Small intestine (tissue), 7 donors: ENCODE measurements at regions not wholly inside any gene's neighbourhood (a gene's known extent, or its start where the extent isn't known, plus 50 kb on each side); places are given as distances from the start of the nearest gene placed in this dataset.

Experiments used
- DNase-seq, 2 donors: peaks; one replicate each; pipeline versions ENCODE4 v3.0.0 to v3.0.0-alpha.2; 2013
- FAIRE-seq: peaks from 2 replicates; lab custom pipeline; 2012; peaks lifted over from hg19 to GRCh38; lab: Jason Lieb, UNC
- H3K27ac ChIP-seq, 3 donors: one replicate each; pipeline ENCODE4 v1.5.1; 2013; ENCODE audit warnings: low read length in 2 of 3, mild to moderate bottlenecking in 2 of 3, control low read depth in 1 of 3, inconsistent platforms in 1 of 3, low read depth in 1 of 3, moderate library complexity in 1 of 3
- H3K27me3 ChIP-seq, 3 donors: one replicate each; pipeline ENCODE4 v1.6.1; 2013; ENCODE audit warnings: low read length in 3 of 3, inconsistent platforms in 1 of 3; ENCODE audit not compliant: control insufficient read depth in 3 of 3, insufficient read depth in 3 of 3
- H3K36me3 ChIP-seq, 3 donors: one replicate each; pipeline ENCODE4 v1.6.1; 2013; ENCODE audit warnings: low read length in 3 of 3, inconsistent platforms in 1 of 3, low read depth in 1 of 3, mild to moderate bottlenecking in 1 of 3, moderate library complexity in 1 of 3; ENCODE audit not compliant: control insufficient read depth in 3 of 3, insufficient read depth in 2 of 3
- H3K4me1 ChIP-seq, 3 donors: one replicate each; pipeline ENCODE4 v1.6.1; 2013; ENCODE audit warnings: low read length in 2 of 3, inconsistent platforms in 1 of 3, low read depth in 1 of 3, mild to moderate bottlenecking in 1 of 3, moderate library complexity in 1 of 3; ENCODE audit not compliant: control insufficient read depth in 3 of 3, insufficient read depth in 2 of 3
- H3K4me3 ChIP-seq, 3 donors: one replicate each; pipeline ENCODE4 v1.5.1; 2013; ENCODE audit warnings: low read length in 3 of 3, control low read depth in 1 of 3, inconsistent platforms in 1 of 3, low read depth in 1 of 3, mild to moderate bottlenecking in 1 of 3, moderate library complexity in 1 of 3
- H3K9me3 ChIP-seq, 2 donors: one replicate each; pipeline ENCODE4 v1.6.1; 2013; ENCODE audit warnings: low read depth in 1 of 2, low read length in 1 of 2; ENCODE audit not compliant: control insufficient read depth in 2 of 2, insufficient read depth in 1 of 2
- WGBS, 3 donors: extraction: QIAGEN DNeasy Blood & Tissue Kit; methylation state at CpG; one replicate each; pipeline ENCODE4 v1.1.7; 2013; 5-methylcytosine and 5-hydroxymethylcytosine counted together
- donor health status: healthy with polysubstance abuse.
- donor health status: control.
- donor health status: control.
- donor health status: Bipolar disorder and iron deficiency.
- donor health status: healthy.

GRCh38 chr2:128644718-128645256 lies 326.1 kb upstream of the HS6ST1 start:
- Histone ChIP-seq H3K27me3 (peaks cover 0 to 4% (median 0%) of the 10 kb centered on the region in 3 donors), H3K4me3 (no peak overlapping the region), H3K4me1 (no peaks in the 10 kb centered on the region), H3K36me3 (no peaks in the 10 kb centered on the region), H3K9me3 (no peaks in the 10 kb centered on the region), H3K27ac (no peak overlapping the region)
- 12 to 45% (median 23%) methylated on average over 2 of the region's 2 CpGs for WGBS, 3 donors
- no peak for DNase-seq
- no peak for FAIRE-seq

- DNase-seq (no peak), FAIRE-seq (no peak)
- Histone ChIP-seq H3K36me3 (no peaks in the 10 kb centered on the region), H3K27ac (no peak overlapping the region), H3K27me3 (peaks cover 0 to 4% (median 0%) of the 10 kb centered on the region in 3 donors), H3K4me3 (no peak overlapping the region), H3K4me1 (no peaks in the 10 kb centered on the region), H3K9me3 (no peaks in the 10 kb centered on the region)
- WGBS, 3 donors: 83 to 89% (median 85%) methylated on average over 6 of the region's 6 CpGs
Observed at GRCh38 chr2:128645631-128646030, 327.0 kb upstream of the HS6ST1 start.

- Histone ChIP-seq H3K27ac (no peak overlapping the region), H3K9me3 (no peaks in the 10 kb centered on the region), H3K4me3 (no peak overlapping the region), H3K4me1 (no peaks in the 10 kb centered on the region), H3K36me3 (no peaks in the 10 kb centered on the region), H3K27me3 (peaks cover 0 to 4% (median 0%) of the 10 kb centered on the region in 3 donors)
- WGBS, 3 donors: 91 to 92% (median 91%) methylated on average over 11 of the region's 11 CpGs
- no peak for DNase-seq
- FAIRE-seq: no peak
Observed at GRCh38 chr2:128646091-128646490, 327.4 kb upstream of the HS6ST1 start.

- H3K4me1 ChIP-seq: no peaks in the 10 kb centered on the region
- H3K27me3 ChIP-seq: peaks cover 0 to 4% (median 0%) of the 10 kb centered on the region in 3 donors
- no peak overlapping the region for H3K27ac ChIP-seq
- 42 to 73% (median 44%) methylated on average over 3 of the region's 3 CpGs for WGBS, 3 donors
- H3K36me3 ChIP-seq: no peaks in the 10 kb centered on the region
- no peak overlapping the region for H3K4me3 ChIP-seq
- DNase-seq: no peak
- no peak for FAIRE-seq
- H3K9me3 ChIP-seq: no peaks in the 10 kb centered on the region
Observed at GRCh38 chr2:128646691-128647090, 328.0 kb upstream of the HS6ST1 start.

- no peaks in the 10 kb centered on the region for H3K36me3 ChIP-seq
- DNase-seq (no peak), FAIRE-seq (no peak)
- H3K27ac ChIP-seq: no peak overlapping the region
- H3K4me3 ChIP-seq: no peak overlapping the region
- H3K27me3 ChIP-seq: no peaks in the 10 kb centered on the region
- WGBS, 3 donors: 29 to 46% (median 41%) methylated on average over 2 of the region's 2 CpGs
- H3K4me1 ChIP-seq: no peaks in the 10 kb centered on the region
- no peaks in the 10 kb centered on the region for H3K9me3 ChIP-seq
Observed at GRCh38 chr2:128651000-128651399, 332.3 kb upstream of the HS6ST1 start.

- no peak for DNase-seq
- no peak for FAIRE-seq
- Histone ChIP-seq H3K9me3 (peaks cover 0 to 4% of the 10 kb centered on the region in 2 donors), H3K4me1 (no peaks in the 10 kb centered on the region), H3K27me3 (peaks cover 0 to 4% (median 0%) of the 10 kb centered on the region in 3 donors), H3K27ac (no peak overlapping the region), H3K36me3 (no peaks in the 10 kb centered on the region), H3K4me3 (no peak overlapping the region)
- 55 to 63% (median 62%) methylated on average over 5 of the region's 5 CpGs for WGBS, 3 donors
Observed at GRCh38 chr2:128654408-128654807, 335.7 kb upstream of the HS6ST1 start.

- no peak for DNase-seq
- Histone ChIP-seq H3K27me3 (peaks cover 0 to 4% (median 0%) of the 10 kb centered on the region in 3 donors), H3K27ac (no peak overlapping the region), H3K36me3 (no peaks in the 10 kb centered on the region), H3K4me1 (no peaks in the 10 kb centered on the region), H3K4me3 (no peak overlapping the region), H3K9me3 (peaks cover 0 to 7% of the 10 kb centered on the region in 2 donors)
- 76 to 82% (median 80%) methylated on average over 6 of the region's 6 CpGs for WGBS, 3 donors
- FAIRE-seq: no peak
Observed at GRCh38 chr2:128660836-128661235, 342.2 kb upstream of the HS6ST1 start.

- H3K9me3 ChIP-seq: peaks cover 0 to 7% of the 10 kb centered on the region in 2 donors
- DNase-seq (no peak), FAIRE-seq (no peak)
- no peaks in the 10 kb centered on the region for H3K36me3 ChIP-seq
- H3K27ac ChIP-seq: no peak overlapping the region
- no peaks in the 10 kb centered on the region for H3K4me1 ChIP-seq
- WGBS, 3 donors: 73 to 81% (median 73%) methylated on average over 5 of the region's 5 CpGs
- no peak overlapping the region for H3K4me3 ChIP-seq
- peaks cover 0 to 4% (median 0%) of the 10 kb centered on the region in 3 donors for H3K27me3 ChIP-seq
Observed at GRCh38 chr2:128661311-128661710, 342.6 kb upstream of the HS6ST1 start.

GRCh38 chr2:128662051-128662471 lies 343.4 kb upstream of the HS6ST1 start:
- no peak for DNase-seq
- FAIRE-seq: no peak
- H3K4me1 ChIP-seq: no peaks in the 10 kb centered on the region
- H3K27me3 ChIP-seq: peaks cover 0 to 4% (median 0%) of the 10 kb centered on the region in 3 donors
- 48 to 66% (median 53%) methylated on average over 8 of the region's 8 CpGs for WGBS, 3 donors
- no peak overlapping the region for H3K27ac ChIP-seq
- H3K4me3 ChIP-seq: no peak overlapping the region
- peaks cover 0 to 3% of the 10 kb centered on the region in 2 donors for H3K9me3 ChIP-seq
- H3K36me3 ChIP-seq: no peaks in the 10 kb centered on the region
